NT2/D1 (cell line): ENCODE measurements at regions not wholly inside any gene's neighbourhood (a gene's known extent, or its start where the extent isn't known, plus 50 kb on each side); places are given as distances from the start of the nearest gene placed in this dataset.

Experiments
- SUZ12 ChIP-seq: IDR thresholded peaks from 2 replicates; pipeline ENCODE4 v1.6.1; 2011; ENCODE audit not compliant: insufficient read length, insufficient read depth; ENCODE audit errors: extremely low read depth
- YY1 ChIP-seq: IDR thresholded peaks from 2 replicates; pipeline ENCODE4 v1.6.1; 2011; ENCODE audit not compliant: insufficient read length, insufficient read depth
- ZNF274 ChIP-seq: IDR thresholded peaks from 2 replicates; pipeline ENCODE4 v1.6.1; 2011; ENCODE audit warnings: mild to moderate bottlenecking, low read depth, low read length

DNA sequence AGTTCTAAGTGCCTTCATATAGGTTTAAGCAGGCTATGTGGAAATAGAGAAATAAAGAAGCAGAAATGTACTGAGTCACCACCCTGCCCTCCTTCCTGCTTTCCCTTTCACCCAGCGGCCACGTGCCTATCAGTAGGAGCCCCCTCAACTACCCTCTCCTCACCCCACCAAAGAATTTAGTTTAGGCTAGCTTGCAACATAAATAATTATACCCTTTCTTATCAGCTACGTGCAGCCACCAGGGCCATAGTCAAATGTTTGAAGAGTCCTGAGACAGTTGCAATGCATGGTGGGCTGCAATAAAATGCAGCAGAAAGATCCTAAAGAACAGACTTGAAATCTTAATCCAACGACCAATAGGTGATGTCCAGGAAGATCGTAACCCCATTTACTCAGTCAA is 101.2 kb downstream of the RTP5 start:
- TF ChIP-seq SUZ12 (no peak), YY1 (no peak), ZNF274 (no peak)
